Spinal cord (tissue), 9 donors: ENCODE measurements at regions not wholly inside any gene's neighbourhood (a gene's known extent, or its start where the extent isn't known, plus 50 kb on each side); places are given as distances from the start of the nearest gene placed in this dataset.

Experiments used
- DNase-seq, 6 donors: peaks; one replicate each; pipeline versions ENCODE4 v3.0.0 to v3.0.0-alpha.2; 2013 to 2015; ENCODE audit warnings: low spot score in 6 of 6, low read depth in 4 of 6
- H3K27ac ChIP-seq: one replicate; pipeline ENCODE4 v1.5.1; 2013; ENCODE audit warnings: low read depth, low read length, control low read depth
- H3K27me3 ChIP-seq: one replicate; pipeline ENCODE4 v1.6.1; 2013; ENCODE audit warnings: low read length; ENCODE audit not compliant: control insufficient read depth, insufficient read depth
- H3K36me3 ChIP-seq: one replicate; pipeline ENCODE4 v1.6.1; 2013; ENCODE audit warnings: low read length; ENCODE audit not compliant: control insufficient read depth, insufficient read depth
- H3K4me1 ChIP-seq: one replicate; pipeline ENCODE4 v1.6.1; 2013; ENCODE audit warnings: low read length; ENCODE audit not compliant: control insufficient read depth, insufficient read depth
- H3K4me3 ChIP-seq: one replicate; pipeline ENCODE4 v1.5.1; 2013; ENCODE audit warnings: low read depth, low read length, control low read depth
- H3K9me3 ChIP-seq: one replicate; pipeline ENCODE4 v1.6.1; 2013; ENCODE audit warnings: low read length; ENCODE audit not compliant: control insufficient read depth, insufficient read depth
- WGBS: methylation state at CpG from one replicate; pipeline ENCODE4 v1.1.5; 2013; ENCODE audit warnings: missing lambda C conversion rate; ENCODE audit not compliant: insufficient coverage; 5-methylcytosine and 5-hydroxymethylcytosine counted together
- donor health status: healthy.

- H3K4me3 ChIP-seq: no peak overlapping the region
- H3K27me3 ChIP-seq: no peaks in the 10 kb centered on the region
- 83% methylated on average over 3 of the region's 3 CpGs for WGBS
- no peaks in the 10 kb centered on the region for H3K4me1 ChIP-seq
- DNase-seq: no peak
- no peak overlapping the region for H3K27ac ChIP-seq
- no peaks in the 10 kb centered on the region for H3K9me3 ChIP-seq
- no peaks in the 10 kb centered on the region for H3K36me3 ChIP-seq
These were observed 52.0 kb upstream of the GRAMD1B start for GRCh38 chr11:123378096-123378495.

DNA sequence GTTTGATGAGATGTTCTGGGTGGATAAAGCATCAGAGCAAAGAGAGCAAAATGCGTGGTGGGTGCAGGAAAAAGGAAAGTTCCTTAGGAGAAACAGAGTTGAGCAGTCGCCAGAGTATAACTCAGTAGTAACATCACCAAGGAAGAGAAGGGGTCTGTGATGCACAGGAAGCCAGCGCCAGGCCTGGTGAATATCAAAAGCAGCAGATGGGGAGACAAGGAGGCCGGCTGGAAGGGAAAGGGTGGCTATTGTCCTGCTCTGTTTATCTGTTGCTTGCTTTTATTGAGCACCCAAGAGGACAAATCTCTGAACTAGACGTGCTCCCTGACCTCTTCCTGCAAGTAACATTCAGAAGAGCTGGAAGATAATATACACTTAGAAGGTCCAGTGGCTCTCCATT lies 52.7 kb upstream of the GRAMD1B start:
- H3K27ac ChIP-seq: no peak overlapping the region
- no peaks in the 10 kb centered on the region for H3K9me3 ChIP-seq
- H3K27me3 ChIP-seq: no peaks in the 10 kb centered on the region
- WGBS: 31% methylated on average over 2 of the region's 5 CpGs
- no peak for DNase-seq
- no peak overlapping the region for H3K4me3 ChIP-seq
- H3K36me3 ChIP-seq: no peaks in the 10 kb centered on the region
- no peaks in the 10 kb centered on the region for H3K4me1 ChIP-seq

DNA sequence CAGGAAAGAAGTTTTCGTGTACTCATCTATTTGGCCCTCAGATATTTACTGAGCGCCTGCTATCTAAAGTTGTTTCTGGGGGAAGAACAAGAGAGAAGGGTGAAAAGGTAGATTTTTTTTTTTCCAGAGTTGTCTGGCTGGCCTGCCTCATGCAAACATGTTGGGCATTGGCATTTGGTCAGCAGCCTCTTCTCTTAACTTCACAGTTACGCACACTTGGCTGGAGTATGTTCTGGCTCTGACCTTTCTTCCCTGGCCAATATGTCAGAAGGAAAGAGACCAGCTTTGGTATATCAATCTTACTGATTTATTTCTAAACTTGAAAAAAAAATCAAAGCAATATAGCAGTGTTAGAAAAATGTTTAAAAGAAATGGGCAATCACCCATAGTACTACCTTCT lies 54.2 kb upstream of the GRAMD1B start:
- DNase-seq: no peak
- Histone ChIP-seq H3K27ac (no peak overlapping the region), H3K4me1 (no peaks in the 10 kb centered on the region), H3K27me3 (no peaks in the 10 kb centered on the region), H3K9me3 (no peaks in the 10 kb centered on the region), H3K36me3 (no peaks in the 10 kb centered on the region), H3K4me3 (no peak overlapping the region)
- WGBS: 85% methylated on average over 2 of the region's 3 CpGs

DNA sequence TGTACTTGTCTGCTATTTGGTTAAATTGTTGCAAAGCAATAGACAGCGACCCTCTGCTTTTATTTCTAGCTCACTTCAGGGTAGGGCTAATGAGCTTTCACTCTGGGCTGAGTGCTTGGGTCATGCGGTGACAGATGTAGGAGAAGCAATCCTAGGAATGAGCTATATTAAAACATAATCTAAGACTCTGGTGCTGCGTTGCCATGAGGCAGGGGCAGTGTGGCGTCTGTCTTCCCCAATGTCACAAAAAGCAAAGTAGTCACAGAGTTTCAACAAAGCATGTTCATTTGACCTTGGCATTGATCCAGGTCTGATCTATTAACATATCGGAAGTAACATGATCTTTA lies 55.5 kb upstream of the GRAMD1B start:
- Histone ChIP-seq H3K27me3 (no peaks in the 10 kb centered on the region), H3K27ac (no peak overlapping the region), H3K4me1 (no peaks in the 10 kb centered on the region), H3K36me3 (no peaks in the 10 kb centered on the region), H3K4me3 (no peak overlapping the region), H3K9me3 (no peaks in the 10 kb centered on the region)
- no peak for DNase-seq
- WGBS: 73% methylated on average over 1 of the region's 5 CpGs

DNA sequence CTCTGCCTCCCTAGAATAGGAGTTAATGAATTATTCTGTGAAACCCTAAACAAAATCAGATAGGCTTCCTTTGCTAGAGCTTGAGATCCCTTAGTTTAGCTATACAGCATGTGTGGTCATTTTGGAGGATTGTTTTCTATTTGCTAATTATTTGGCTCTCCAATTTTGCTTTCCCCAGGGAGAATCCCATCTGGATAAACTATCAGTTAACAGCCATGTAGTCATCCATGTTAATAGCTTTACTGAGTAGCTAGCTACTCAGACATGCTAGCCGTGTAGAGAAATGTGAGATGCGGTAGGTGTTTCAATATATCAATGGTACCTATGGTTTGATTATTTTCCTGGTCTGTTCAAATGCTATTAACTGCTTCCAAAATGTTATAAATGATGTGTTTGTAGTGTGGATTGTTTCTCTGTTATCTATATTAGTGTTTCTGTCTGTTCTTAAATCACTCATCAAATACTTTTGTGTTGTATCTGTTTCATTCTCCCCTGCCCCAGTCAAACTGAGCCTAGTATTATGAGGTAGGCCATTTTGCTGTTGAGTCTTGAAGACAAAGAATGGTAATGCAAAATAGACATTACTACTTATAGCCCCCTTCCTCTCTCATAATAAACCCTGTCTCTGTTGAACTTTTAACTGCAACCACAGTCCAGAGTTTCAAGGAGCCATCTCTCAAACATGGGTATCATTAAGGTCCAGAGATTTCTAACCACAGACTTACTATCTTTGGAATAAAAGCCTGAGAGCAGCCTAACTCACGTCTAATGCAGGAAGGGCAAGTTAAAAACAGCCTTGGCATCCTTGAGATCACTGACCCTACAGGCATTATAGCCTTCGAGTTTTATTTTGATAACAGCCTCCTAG lies 56.1 kb upstream of the GRAMD1B start:
- Histone ChIP-seq H3K4me1 (no peaks in the 10 kb centered on the region), H3K27ac (no peak overlapping the region), H3K4me3 (no peak overlapping the region), H3K27me3 (no peaks in the 10 kb centered on the region), H3K36me3 (no peaks in the 10 kb centered on the region), H3K9me3 (no peaks in the 10 kb centered on the region)
- peak in 1 of 6 donors; percentile 90 for DNase-seq
- WGBS: 80% methylated on average over 1 of the region's 4 CpGs

DNA sequence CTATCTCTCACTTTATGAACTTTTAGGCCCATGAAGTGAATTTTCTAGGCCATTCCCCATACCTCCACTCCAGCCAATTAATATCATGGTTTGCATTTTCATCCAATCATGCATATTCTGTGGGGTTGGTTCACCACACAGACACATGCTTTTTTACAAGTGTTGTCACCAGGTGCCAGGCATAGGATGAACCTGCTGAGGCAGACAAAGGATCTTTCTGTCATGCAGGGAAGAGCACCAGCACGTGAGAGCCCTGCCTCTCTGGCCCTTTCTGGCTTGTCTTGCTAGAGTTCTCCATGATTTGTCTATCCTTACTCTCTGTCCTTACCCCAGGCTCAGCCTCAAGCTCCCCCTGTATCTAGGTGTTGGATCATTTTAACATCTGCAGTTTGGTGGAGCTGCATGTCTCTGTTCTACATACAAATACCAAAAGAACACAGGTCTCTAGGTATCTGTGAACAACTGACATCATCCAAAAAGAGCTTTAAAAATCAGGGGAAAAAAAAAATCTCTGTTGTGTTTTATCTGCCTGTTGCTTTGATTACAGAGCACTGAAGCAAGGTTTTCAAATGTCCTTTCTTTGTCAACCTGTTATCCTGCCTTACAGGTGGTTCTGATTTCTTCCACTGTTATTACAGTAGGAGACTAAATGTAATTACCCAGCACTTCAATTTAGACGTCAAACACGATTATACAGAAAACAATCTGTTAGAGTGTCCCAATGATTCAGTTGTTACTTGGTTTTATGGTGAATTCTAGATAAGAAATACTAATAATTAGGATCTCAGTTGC lies 58.4 kb upstream of the GRAMD1B start:
- no peaks in the 10 kb centered on the region for H3K27me3 ChIP-seq
- no peak overlapping the region for H3K27ac ChIP-seq
- H3K36me3 ChIP-seq: no peaks in the 10 kb centered on the region
- no peak overlapping the region for H3K4me3 ChIP-seq
- WGBS: 60% methylated on average over 1 of the region's 3 CpGs
- DNase-seq: no peak
- H3K9me3 ChIP-seq: no peaks in the 10 kb centered on the region
- H3K4me1 ChIP-seq: no peaks in the 10 kb centered on the region

DNA sequence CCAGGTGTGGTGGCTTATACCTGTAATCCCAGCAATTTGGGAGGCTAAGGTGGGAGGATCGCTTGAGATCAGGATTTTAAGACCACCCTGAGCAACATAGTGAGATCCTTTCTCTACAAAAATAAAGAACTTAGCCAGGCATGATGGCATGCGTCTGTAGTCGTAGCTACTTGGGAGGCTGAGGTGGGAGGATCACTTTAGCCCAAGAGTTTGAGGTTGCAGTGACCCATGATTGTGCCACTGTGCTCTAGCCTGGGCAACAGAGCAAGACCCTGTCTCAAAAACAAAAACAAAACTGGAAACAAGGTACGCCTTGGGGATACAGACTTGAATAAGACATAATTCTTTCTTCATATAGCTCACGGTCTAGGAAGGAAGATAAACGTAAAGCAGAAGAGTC lies 63.1 kb upstream of the GRAMD1B start:
- no peak overlapping the region for H3K4me3 ChIP-seq
- H3K9me3 ChIP-seq: no peaks in the 10 kb centered on the region
- no peak overlapping the region for H3K27ac ChIP-seq
- WGBS: 96% methylated on average over 4 of the region's 6 CpGs
- H3K27me3 ChIP-seq: no peaks in the 10 kb centered on the region
- H3K4me1 ChIP-seq: no peaks in the 10 kb centered on the region
- H3K36me3 ChIP-seq: no peaks in the 10 kb centered on the region
- no peak for DNase-seq

GRCh38 chr11:123365955-123366354 lies 64.1 kb upstream of the GRAMD1B start:
- WGBS: 50% methylated on average over 1 of the region's 2 CpGs
- no peak for DNase-seq
- no peaks in the 10 kb centered on the region for H3K4me1 ChIP-seq
- H3K36me3 ChIP-seq: no peaks in the 10 kb centered on the region
- H3K4me3 ChIP-seq: no peak overlapping the region
- H3K9me3 ChIP-seq: no peaks in the 10 kb centered on the region
- H3K27ac ChIP-seq: no peak overlapping the region
- H3K27me3 ChIP-seq: no peaks in the 10 kb centered on the region

GRCh38 chr11:123364080-123364479 lies 66.0 kb upstream of the GRAMD1B start:
- DNase-seq: peak in 2 of 6 donors; percentile 55 to 65
- Histone ChIP-seq H3K36me3 (no peaks in the 10 kb centered on the region), H3K4me1 (no peaks in the 10 kb centered on the region), H3K27me3 (no peaks in the 10 kb centered on the region), H3K27ac (no peak overlapping the region), H3K4me3 (no peak overlapping the region), H3K9me3 (no peaks in the 10 kb centered on the region)
- 62% methylated on average over 4 of the region's 9 CpGs for WGBS

DNA sequence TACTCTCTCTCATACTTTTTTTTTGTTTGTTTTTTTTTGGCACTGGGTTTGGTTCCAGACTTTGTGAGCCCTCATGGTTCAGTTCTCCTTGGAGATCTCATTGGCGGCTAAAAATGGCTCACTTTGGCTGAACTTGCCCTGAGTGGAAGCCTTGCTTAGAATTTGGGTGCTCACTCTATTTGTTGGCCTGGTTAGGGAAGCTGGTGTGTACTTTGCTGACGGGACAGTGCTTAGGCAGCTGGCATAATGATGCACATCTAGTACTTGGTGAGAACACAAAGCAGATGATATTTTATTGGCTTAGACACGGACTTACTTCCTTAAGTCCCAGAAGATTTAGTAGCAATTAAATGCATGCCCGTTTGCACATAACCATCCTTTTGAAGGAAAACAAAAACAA lies 66.5 kb upstream of the GRAMD1B start:
- H3K36me3 ChIP-seq: no peaks in the 10 kb centered on the region
- peak in 2 of 6 donors; percentile 39 to 47 for DNase-seq
- WGBS: 60% methylated on average over 2 of the region's 4 CpGs
- H3K27ac ChIP-seq: no peak overlapping the region
- no peaks in the 10 kb centered on the region for H3K9me3 ChIP-seq
- H3K4me3 ChIP-seq: no peak overlapping the region
- peaks cover 3% of the 10 kb centered on the region for H3K27me3 ChIP-seq
- H3K4me1 ChIP-seq: peaks cover 2% of the 10 kb centered on the region
